HFF-Myc (cell line): ENCODE measurements at regions not wholly inside any gene's neighbourhood (a gene's known extent, or its start where the extent isn't known, plus 50 kb on each side); places are given as distances from the start of the nearest gene placed in this dataset.
"Not testable (repeated sequence)": the region's sequence is repeated elsewhere in the genome, so short reads cannot be mapped to it uniquely, and the experiment has no call there.

Source experiments
- DNase-seq: peaks from one replicate; pipeline ENCODE4 v3.0.0-alpha.2; 2011; ENCODE audit warnings: low read depth; ENCODE audit errors: extremely low read depth
- H3K4me3 ChIP-seq: replicated peaks from 2 replicates; pipeline ENCODE4 v1.5.1; 2011; ENCODE audit warnings: low read depth, mild to moderate bottlenecking, control low read depth, low read length
- CTCF ChIP-seq: IDR thresholded peaks from 2 replicates; pipeline ENCODE4 v1.5.1; 2012; ENCODE audit warnings: mild to moderate bottlenecking, low read depth, low read length, control low read depth; ENCODE audit errors: missing control alignments

GRCh38 chr19:30288911-30289310 is 83.3 kb upstream of the ZNF536 start:
- no peak overlapping the region for H3K4me3 ChIP-seq
- TF ChIP-seq CTCF: no peak
- DNase-seq: no peak

GRCh38 chr19:30289336-30289735 is 82.8 kb upstream of the ZNF536 start:
- no peak overlapping the region for H3K4me3 ChIP-seq
- no peak for DNase-seq
- TF ChIP-seq CTCF: no peak

GRCh38 chr19:30290805-30291204 is 81.4 kb upstream of the ZNF536 start:
- not testable (repeated sequence) for DNase-seq, H3K4me3 ChIP-seq

- H3K4me3 ChIP-seq: no peak overlapping the region
- no peak for TF ChIP-seq CTCF
- no peak for DNase-seq
These were observed 79.0 kb upstream of the ZNF536 start for GRCh38 chr19:30293051-30293785.

GRCh38 chr19:30297969-30298368 is 74.2 kb upstream of the ZNF536 start:
- no peak for TF ChIP-seq CTCF
- no peak for DNase-seq
- no peak overlapping the region for H3K4me3 ChIP-seq

GRCh38 chr19:30303131-30303654 is 69.0 kb upstream of the ZNF536 start:
- no peak for TF ChIP-seq CTCF
- no peak overlapping the region for H3K4me3 ChIP-seq
- no peak for DNase-seq

- no peak for TF ChIP-seq CTCF
- DNase-seq: no peak
These were observed 67.6 kb upstream of the ZNF536 start for GRCh38 chr19:30304540-30304939.

More at GRCh38 chr19:30304540-30304939, 67.6 kb upstream of the ZNF536 start:
- H3K4me3 ChIP-seq: no peak overlapping the region
